SK-N-SH treated with all-trans-retinoic acid at 6 μM for 48 hours (cell line): ENCODE measurements at regions not wholly inside any gene's neighbourhood (a gene's known extent, or its start where the extent isn't known, plus 50 kb on each side); places are given as distances from the start of the nearest gene placed in this dataset.

Experiments
- ATAC-seq: fragments of 200-7000 bp; cut with Tn5 transposase; 3 replicates; pipeline ENCODE4 v1.9.1; 2020; ENCODE audit warnings: mild to moderate bottlenecking, moderate library complexity
- ARNTL ChIP-seq: fragments of 450-650 bp; formaldehyde crosslinking; IDR thresholded peaks from 2 replicates; pipeline ENCODE4 v1.5.0; 2020; ENCODE audit warnings: low read depth, mild to moderate bottlenecking, moderate library complexity, borderline replicate concordance
- BACH2 ChIP-seq: fragments of 250-450 bp; sonication (Bioruptor Pico); IDR thresholded peaks from 2 replicates; pipeline ENCODE4 v1.9.0; 2021; ENCODE audit warnings: mild to moderate bottlenecking, borderline replicate concordance
- CSDC2 ChIP-seq: fragments of 250-450 bp; sonication (Bioruptor Pico); IDR thresholded peaks from 2 replicates; pipeline ENCODE4 v1.5.0; 2020; ENCODE audit warnings: mild to moderate bottlenecking, moderate library complexity
- ESRRG ChIP-seq: fragments of 250-450 bp; sonication (Bioruptor Pico); IDR thresholded peaks from 2 replicates; pipeline ENCODE4 v1.6.1; 2021; ENCODE audit warnings: mild to moderate bottlenecking
- GLIS3 ChIP-seq: fragments of 250-450 bp; sonication (Bioruptor Pico); IDR thresholded peaks from 2 replicates; pipeline ENCODE4 v1.5.0; 2020; ENCODE audit warnings: mild to moderate bottlenecking, moderate library complexity
- ISL1 ChIP-seq: fragments of 250-450 bp; sonication (Bioruptor Pico); IDR thresholded peaks from 2 replicates; pipeline ENCODE4 v2.1.2; 2022; ENCODE audit warnings: mild to moderate bottlenecking, moderate library complexity
- OSR1 ChIP-seq: fragments of 250-450 bp; sonication (Bioruptor Pico); IDR thresholded peaks from 2 replicates; pipeline ENCODE4 v1.8.0; 2022; ENCODE audit warnings: moderate library complexity, mild to moderate bottlenecking, inconsistent platforms
- PPARA ChIP-seq: fragments of 250-450 bp; sonication (Bioruptor Pico); IDR thresholded peaks from 2 replicates; pipeline ENCODE4 v1.5.0; 2020; ENCODE audit warnings: mild to moderate bottlenecking, borderline replicate concordance
- RARB ChIP-seq: fragments of 250-450 bp; sonication (Bioruptor Pico); IDR thresholded peaks from 2 replicates; pipeline ENCODE4 v1.8.0; 2021; ENCODE audit warnings: mild to moderate bottlenecking, moderate library complexity
- SNAI2 ChIP-seq: fragments of 250-450 bp; sonication (Bioruptor Pico); IDR thresholded peaks from 2 replicates; pipeline ENCODE4 v1.5.0; 2020; ENCODE audit warnings: mild to moderate bottlenecking, moderate library complexity
- TCF4 ChIP-seq: fragments of 250-450 bp; sonication (Bioruptor Pico); IDR thresholded peaks from 2 replicates; pipeline ENCODE4 v1.8.0; 2021; ENCODE audit warnings: mild to moderate bottlenecking, moderate library complexity, borderline replicate concordance
- ZC3H10 ChIP-seq: fragments of 250-450 bp; sonication (Bioruptor Pico); IDR thresholded peaks from 2 replicates; pipeline ENCODE4 v1.5.1; 2021; ENCODE audit warnings: mild to moderate bottlenecking, moderate library complexity
- ZFP3 ChIP-seq: fragments of 250-450 bp; sonication (Bioruptor Pico); IDR thresholded peaks from 2 replicates; pipeline ENCODE4 v1.5.0; 2020; ENCODE audit warnings: mild to moderate bottlenecking, moderate library complexity
- ZFP30 ChIP-seq: fragments of 450-650 bp; formaldehyde crosslinking; IDR thresholded peaks from 2 replicates; pipeline ENCODE4 v1.5.0; 2022; ENCODE audit warnings: mild to moderate bottlenecking, moderate library complexity
- ZNF565 ChIP-seq: fragments of 450-650 bp; formaldehyde crosslinking; conservative IDR thresholded peaks from 2 replicates; pipeline ENCODE4 v1.5.0; 2020; ENCODE audit warnings: low read depth, mild to moderate bottlenecking, moderate library complexity
- ZNF70 ChIP-seq: fragments of 450-650 bp; formaldehyde crosslinking; IDR thresholded peaks from 2 replicates; pipeline ENCODE4 v1.5.0; 2020; ENCODE audit warnings: mild to moderate bottlenecking, moderate library complexity
- ZNF8 ChIP-seq: fragments of 450-650 bp; formaldehyde crosslinking; IDR thresholded peaks from 2 replicates; pipeline ENCODE4 v1.5.0; 2020; ENCODE audit warnings: mild to moderate bottlenecking, moderate library complexity
- TF ChIP-seq, protein P1 (sequence below): fragments of 250-450 bp; sonication (Bioruptor Pico); IDR thresholded peaks from 2 replicates; pipeline ENCODE4 v1.8.0; 2021; ENCODE audit warnings: low read depth, mild to moderate bottlenecking, moderate library complexity, borderline replicate concordance
- TF ChIP-seq, protein P2 (sequence below): fragments of 250-450 bp; sonication (Bioruptor Pico); IDR thresholded peaks from 2 replicates; pipeline ENCODE4 v1.5.1; 2020; ENCODE audit warnings: low read depth, mild to moderate bottlenecking, moderate library complexity
- TF ChIP-seq, protein P3 (sequence below): fragments of 250-450 bp; sonication (Bioruptor Pico); IDR thresholded peaks from 2 replicates; pipeline ENCODE4 v1.8.0; 2020; ENCODE audit warnings: mild to moderate bottlenecking, moderate library complexity, borderline replicate concordance
- TF ChIP-seq, protein P4 (sequence below): fragments of 250-450 bp; sonication (Bioruptor Pico); IDR thresholded peaks from 2 replicates; pipeline ENCODE4 v1.5.0; 2020; ENCODE audit warnings: mild to moderate bottlenecking, moderate library complexity

DNA sequence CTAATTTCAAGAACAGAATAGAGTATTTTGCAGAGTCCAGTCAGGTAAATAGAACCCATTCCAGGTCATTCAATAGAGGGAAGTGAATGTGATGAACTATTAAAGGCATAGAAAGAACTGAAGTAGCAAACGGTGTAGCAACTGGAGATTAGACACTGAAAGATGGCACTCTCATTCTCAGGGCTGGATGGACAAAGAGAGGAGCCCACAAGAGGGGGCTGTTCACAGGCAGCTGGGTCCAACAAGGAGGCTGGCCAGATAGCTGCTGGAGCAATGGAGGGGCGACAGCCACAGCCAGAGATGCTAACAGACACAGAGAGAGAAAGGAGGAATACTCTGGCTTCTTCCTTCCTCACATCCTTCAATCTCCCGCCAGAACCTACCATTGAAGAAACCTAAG, 93.1 kb upstream of the SMARCA2 start:
- TF ChIP-seq ZNF565 (CRISPR knock-in tag) = no peak
- TF ChIP-seq, protein P1, sequence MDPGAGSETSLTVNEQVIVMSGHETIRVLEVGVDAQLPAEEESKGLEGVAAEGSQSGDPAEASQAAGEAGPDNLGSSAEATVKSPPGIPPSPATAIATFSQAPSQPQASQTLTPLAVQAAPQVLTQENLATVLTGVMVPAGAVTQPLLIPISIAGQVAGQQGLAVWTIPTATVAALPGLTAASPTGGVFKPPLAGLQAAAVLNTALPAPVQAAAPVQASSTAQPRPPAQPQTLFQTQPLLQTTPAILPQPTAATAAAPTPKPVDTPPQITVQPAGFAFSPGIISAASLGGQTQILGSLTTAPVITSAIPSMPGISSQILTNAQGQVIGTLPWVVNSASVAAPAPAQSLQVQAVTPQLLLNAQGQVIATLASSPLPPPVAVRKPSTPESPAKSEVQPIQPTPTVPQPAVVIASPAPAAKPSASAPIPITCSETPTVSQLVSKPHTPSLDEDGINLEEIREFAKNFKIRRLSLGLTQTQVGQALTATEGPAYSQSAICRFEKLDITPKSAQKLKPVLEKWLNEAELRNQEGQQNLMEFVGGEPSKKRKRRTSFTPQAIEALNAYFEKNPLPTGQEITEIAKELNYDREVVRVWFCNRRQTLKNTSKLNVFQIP (CRISPR knock-in tag) = no peak
- TF ChIP-seq GLIS3 (CRISPR knock-in tag) = no peak
- no peak for TF ChIP-seq CSDC2 (CRISPR knock-in tag)
- no peak for TF ChIP-seq PPARA (CRISPR knock-in tag)
- TF ChIP-seq ZFP30 (CRISPR knock-in tag) = no peak
- TF ChIP-seq, protein P2, sequence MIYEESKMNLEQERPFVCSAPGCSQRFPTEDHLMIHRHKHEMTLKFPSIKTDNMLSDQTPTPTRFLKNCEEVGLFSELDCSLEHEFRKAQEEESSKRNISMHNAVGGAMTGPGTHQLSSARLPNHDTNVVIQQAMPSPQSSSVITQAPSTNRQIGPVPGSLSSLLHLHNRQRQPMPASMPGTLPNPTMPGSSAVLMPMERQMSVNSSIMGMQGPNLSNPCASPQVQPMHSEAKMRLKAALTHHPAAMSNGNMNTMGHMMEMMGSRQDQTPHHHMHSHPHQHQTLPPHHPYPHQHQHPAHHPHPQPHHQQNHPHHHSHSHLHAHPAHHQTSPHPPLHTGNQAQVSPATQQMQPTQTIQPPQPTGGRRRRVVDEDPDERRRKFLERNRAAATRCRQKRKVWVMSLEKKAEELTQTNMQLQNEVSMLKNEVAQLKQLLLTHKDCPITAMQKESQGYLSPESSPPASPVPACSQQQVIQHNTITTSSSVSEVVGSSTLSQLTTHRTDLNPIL (CRISPR knock-in tag) = no peak
- TF ChIP-seq ISL1 (CRISPR knock-in tag) = no peak
- TF ChIP-seq RARB (CRISPR knock-in tag) = no peak
- no peak for TF ChIP-seq ESRRG (CRISPR knock-in tag)
- TF ChIP-seq ZFP3 (CRISPR knock-in tag) = no peak
- TF ChIP-seq OSR1 (CRISPR knock-in tag) = no peak
- TF ChIP-seq ARNTL (CRISPR knock-in tag) = no peak
- TF ChIP-seq TCF4 (CRISPR knock-in tag) = no peak
- no peak for TF ChIP-seq ZNF70 (CRISPR knock-in tag)
- no peak for TF ChIP-seq BACH2 (CRISPR knock-in tag)
- TF ChIP-seq, all 23 proteins: peak for 0
- ATAC-seq = no peak

DNA sequence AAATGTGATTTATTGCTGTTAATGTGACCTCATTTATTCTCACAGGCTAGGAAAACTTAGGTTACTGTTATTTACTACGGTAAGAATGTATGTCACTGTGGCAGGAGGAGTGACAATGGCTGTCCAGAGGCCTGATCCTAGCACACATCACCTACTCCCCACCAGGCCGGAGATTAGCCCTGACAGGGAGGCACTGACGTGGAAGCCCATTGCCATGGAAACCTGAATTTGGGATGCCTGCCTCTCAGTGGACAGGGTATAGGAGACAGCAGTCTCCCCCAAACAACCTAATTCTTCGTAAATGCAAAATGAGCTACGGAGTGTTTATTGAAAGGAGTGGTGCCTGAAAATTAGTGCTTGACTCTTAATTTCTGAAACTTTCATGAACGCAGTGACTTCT, 87.6 kb upstream of the SMARCA2 start:
- TF ChIP-seq ISL1 (CRISPR knock-in tag) (no peak), ZC3H10 (no peak), ESRRG (CRISPR knock-in tag) (no peak), TCF4 (CRISPR knock-in tag) (no peak), ZFP3 (CRISPR knock-in tag) (no peak), ZFP30 (CRISPR knock-in tag) (no peak), ZNF8 (CRISPR knock-in tag) (no peak), SNAI2 (CRISPR knock-in tag) (no peak), BACH2 (CRISPR knock-in tag) (no peak), CSDC2 (CRISPR knock-in tag) (no peak), PPARA (CRISPR knock-in tag) (no peak), RARB (CRISPR knock-in tag) (no peak)
- TF ChIP-seq, protein P1 (CRISPR knock-in tag) = no peak
- TF ChIP-seq, protein P3, sequence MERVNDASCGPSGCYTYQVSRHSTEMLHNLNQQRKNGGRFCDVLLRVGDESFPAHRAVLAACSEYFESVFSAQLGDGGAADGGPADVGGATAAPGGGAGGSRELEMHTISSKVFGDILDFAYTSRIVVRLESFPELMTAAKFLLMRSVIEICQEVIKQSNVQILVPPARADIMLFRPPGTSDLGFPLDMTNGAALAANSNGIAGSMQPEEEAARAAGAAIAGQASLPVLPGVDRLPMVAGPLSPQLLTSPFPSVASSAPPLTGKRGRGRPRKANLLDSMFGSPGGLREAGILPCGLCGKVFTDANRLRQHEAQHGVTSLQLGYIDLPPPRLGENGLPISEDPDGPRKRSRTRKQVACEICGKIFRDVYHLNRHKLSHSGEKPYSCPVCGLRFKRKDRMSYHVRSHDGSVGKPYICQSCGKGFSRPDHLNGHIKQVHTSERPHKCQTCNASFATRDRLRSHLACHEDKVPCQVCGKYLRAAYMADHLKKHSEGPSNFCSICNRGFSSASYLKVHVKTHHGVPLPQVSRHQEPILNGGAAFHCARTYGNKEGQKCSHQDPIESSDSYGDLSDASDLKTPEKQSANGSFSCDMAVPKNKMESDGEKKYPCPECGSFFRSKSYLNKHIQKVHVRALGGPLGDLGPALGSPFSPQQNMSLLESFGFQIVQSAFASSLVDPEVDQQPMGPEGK = no peak
- TF ChIP-seq, protein P4, sequence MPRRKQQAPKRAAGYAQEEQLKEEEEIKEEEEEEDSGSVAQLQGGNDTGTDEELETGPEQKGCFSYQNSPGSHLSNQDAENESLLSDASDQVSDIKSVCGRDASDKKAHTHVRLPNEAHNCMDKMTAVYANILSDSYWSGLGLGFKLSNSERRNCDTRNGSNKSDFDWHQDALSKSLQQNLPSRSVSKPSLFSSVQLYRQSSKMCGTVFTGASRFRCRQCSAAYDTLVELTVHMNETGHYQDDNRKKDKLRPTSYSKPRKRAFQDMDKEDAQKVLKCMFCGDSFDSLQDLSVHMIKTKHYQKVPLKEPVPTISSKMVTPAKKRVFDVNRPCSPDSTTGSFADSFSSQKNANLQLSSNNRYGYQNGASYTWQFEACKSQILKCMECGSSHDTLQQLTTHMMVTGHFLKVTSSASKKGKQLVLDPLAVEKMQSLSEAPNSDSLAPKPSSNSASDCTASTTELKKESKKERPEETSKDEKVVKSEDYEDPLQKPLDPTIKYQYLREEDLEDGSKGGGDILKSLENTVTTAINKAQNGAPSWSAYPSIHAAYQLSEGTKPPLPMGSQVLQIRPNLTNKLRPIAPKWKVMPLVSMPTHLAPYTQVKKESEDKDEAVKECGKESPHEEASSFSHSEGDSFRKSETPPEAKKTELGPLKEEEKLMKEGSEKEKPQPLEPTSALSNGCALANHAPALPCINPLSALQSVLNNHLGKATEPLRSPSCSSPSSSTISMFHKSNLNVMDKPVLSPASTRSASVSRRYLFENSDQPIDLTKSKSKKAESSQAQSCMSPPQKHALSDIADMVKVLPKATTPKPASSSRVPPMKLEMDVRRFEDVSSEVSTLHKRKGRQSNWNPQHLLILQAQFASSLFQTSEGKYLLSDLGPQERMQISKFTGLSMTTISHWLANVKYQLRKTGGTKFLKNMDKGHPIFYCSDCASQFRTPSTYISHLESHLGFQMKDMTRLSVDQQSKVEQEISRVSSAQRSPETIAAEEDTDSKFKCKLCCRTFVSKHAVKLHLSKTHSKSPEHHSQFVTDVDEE (CRISPR knock-in tag) = no peak
- ATAC-seq = no peak

DNA sequence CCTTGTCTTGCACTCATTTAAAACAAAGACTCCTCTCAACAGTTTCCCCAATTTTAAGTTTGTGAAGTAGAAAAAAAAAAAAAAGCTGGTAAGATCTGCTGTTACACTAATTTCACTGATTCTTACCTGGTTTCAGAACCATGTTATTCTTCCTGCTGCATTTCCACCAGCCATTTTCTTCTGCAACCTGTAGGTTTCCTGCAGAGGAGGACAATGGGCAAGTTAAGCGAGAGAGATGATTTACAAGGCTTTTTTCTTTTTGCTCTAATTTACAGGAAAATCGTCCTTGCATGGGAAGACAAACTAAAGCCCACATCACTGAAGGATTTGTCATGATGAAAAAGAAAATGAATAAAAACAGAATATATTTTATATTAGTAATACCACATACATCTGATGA, 86.0 kb upstream of the SMARCA2 start:
- TF ChIP-seq, protein P4 (CRISPR knock-in tag) = no peak
- TF ChIP-seq ZNF70 (CRISPR knock-in tag) (no peak), ZNF565 (CRISPR knock-in tag) (no peak), ZNF8 (CRISPR knock-in tag) (no peak), PPARA (CRISPR knock-in tag) (no peak)
- TF ChIP-seq, all 23 proteins: peak for 0
- no peak for ATAC-seq
